CD4-positive, alpha-beta T cell treated with Interferon alpha-2 for 1 hour (primary cell): ENCODE measurements at regions not wholly inside any gene's neighbourhood (a gene's known extent, or its start where the extent isn't known, plus 50 kb on each side); places are given as distances from the start of the nearest gene placed in this dataset.

Experiments
- DNase-seq, 2 donors: peaks; one replicate each; pipeline ENCODE4 v3.0.0-alpha.2; 2020 to 2022

- no peak for DNase-seq
Measured at GRCh38 chr3:178445139-178445538, 91.1 kb upstream of the KCNMB2 start.

DNA sequence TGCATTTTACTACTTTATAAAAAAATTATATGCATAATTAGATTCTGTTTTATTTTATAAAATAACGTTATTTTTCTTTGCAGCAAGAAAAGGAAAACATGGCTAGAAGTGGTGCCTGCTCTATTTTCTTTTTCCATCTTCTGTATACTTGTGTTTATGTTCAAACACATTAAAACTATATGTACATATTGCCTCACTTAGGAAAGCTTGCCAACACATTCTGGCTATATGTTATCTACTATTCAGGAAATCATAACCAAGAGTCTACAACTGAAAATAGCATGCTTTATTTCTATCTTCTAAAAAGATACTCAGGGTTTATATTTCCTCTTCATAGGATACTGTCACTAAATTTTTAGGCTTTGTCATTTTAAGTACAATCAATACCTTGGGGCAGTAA, 90.2 kb upstream of the KCNMB2 start:
- DNase-seq = no peak

DNA sequence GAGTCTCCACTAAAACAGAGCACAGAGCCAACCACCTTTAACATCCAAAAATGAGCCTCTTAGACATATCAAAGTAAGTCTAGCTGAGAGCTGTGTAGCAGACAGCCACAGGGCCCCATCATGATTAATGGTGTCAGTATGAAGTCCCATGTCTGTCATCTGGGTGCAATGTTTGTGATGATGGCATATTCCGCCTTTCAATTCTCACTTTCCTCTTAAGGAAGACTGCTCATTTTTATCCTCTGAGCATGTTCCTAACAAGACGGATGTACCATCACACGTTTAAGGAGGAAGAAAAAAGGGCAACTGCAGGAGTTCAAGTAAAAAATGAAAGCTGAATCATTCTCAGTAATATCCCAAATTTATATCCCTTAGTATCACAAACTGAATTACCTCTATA, 85.8 kb upstream of the KCNMB2 start:
- no peak for DNase-seq

DNA sequence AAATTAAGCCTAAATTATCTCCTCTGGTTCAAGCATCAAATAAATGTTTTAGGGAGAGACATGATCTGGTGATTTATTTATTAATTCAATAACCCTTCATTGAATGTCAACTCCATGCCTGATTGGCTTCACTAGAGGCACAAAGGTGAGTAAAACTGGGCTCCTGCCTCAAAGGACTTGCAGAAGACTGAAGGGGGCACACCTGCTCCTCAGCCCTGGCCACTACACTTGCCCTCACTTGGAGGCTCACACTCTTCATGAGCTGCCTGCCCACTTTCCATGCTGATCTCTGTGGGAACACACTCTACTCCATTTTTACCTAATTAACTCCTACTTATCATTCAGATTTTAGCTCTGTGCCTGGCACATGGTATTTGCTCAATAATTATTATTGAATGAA, 84.4 kb upstream of the KCNMB2 start:
- DNase-seq = no peak

DNA sequence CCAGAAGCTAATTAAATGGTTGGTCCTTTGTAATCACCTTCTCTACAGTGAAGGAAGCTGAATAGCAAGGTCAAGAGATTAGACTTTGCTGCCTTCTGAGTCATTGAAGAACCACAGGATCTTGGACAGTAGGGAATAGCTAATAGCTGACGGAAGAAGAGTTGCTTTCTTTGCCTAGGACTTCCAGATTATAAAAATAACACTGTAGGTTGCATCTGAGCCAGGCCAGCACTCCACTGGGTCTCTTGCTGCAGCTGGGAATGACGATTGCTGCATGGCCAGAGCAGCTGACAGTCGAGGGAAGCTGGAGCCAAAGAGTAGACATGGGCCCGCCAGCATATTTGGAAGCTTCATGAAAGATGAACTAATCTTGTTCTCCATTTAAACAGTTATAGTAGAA, 81.5 kb upstream of the KCNMB2 start:
- no peak for DNase-seq

DNA sequence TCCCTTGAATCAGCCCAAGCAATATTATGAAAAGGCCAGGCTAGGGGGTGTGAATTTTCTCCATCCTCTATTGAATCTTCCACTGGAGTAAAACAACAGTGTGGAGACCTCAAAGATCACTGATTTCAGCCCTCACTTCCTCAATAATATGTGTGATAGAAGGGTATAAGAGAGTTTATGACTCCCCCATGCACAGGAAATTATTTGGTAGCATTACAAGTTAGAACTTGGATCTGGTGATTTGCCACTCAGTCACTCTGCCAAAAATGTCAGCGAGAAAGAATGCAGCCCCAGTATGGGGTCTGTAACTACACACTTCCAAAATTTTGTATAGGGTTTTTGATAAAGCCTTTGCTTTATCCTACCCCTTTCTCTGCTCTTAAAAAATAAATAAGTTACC, 81.0 kb upstream of the KCNMB2 start:
- no peak for DNase-seq

GRCh38 chr3:178455946-178456345, 80.3 kb upstream of the KCNMB2 start:
- DNase-seq = no peak

- DNase-seq = no peak
Measured at GRCh38 chr3:178456621-178457285, 79.5 kb upstream of the KCNMB2 start.

- no peak for DNase-seq
Measured at GRCh38 chr3:178457511-178457910, 78.7 kb upstream of the KCNMB2 start.

DNA sequence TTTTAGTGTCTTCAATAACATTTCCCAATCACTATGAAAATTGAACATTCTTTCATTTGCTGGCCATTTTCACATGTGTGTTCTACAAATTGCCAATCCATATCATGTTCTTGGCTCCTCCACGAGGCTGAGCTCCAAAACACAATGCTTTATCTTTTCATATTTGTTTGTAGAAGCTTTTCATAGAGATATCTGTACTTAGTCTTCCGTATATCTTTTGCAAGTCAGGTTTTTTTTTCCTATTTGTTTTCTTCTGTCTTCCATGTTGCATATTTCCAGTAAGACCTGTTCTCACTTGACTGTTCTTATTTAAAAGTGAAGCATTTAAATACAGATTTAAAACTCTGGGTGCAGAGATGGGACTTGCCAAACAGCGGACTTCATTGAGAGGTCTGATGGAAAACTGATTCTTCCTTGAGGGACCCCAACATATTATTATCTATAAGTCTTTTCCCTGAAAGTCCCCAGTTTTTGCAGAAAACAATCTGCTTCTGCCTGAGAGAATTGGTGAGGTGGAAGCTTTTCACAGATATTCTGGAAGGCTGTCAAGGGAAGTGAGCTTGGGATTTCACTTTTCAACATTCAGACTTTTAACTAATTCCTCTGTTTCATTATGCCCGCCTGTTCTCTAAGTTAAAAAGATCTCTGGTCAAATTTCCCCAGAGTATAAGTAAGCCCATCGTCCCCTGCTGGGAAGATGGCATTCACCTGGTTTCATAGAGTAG, 77.8 kb upstream of the KCNMB2 start:
- no peak for DNase-seq

GRCh38 chr3:178459038-178459410, 77.2 kb upstream of the KCNMB2 start:
- no peak for DNase-seq

- DNase-seq = no peak
Measured at GRCh38 chr3:178465260-178466180, 70.7 kb upstream of the KCNMB2 start.

GRCh38 chr3:178472941-178473340, 63.3 kb upstream of the KCNMB2 start:
- DNase-seq = no peak

- no peak for DNase-seq
Measured at GRCh38 chr3:178474526-178474925, 61.7 kb upstream of the KCNMB2 start.

GRCh38 chr3:178475062-178475461, 61.2 kb upstream of the KCNMB2 start:
- DNase-seq = no peak

- no peak for DNase-seq
Measured at GRCh38 chr3:178476886-178477285, 59.4 kb upstream of the KCNMB2 start.

- DNase-seq = no peak
Measured at GRCh38 chr3:178479446-178479845, 56.8 kb upstream of the KCNMB2 start.

DNA sequence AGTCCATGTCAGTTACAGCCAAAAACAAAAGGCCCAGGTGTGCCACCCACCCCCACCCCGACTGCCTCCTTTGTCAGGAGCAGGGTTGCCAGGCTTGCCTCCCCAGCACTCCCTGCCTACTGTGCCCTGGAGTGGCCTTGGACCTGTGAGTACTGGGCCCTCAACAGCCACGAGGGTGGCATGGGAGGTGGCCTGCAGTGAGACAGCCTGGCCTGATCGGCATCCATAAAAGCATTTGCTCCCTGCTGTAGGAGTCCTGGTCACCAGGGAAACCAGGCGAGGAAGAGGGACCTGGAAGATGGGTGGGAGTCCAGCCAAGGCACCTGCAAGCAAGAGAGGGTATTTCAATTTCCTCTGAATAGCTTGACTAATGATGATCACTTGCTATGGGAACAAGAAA, 56.4 kb upstream of the KCNMB2 start:
- DNase-seq = no peak

DNA sequence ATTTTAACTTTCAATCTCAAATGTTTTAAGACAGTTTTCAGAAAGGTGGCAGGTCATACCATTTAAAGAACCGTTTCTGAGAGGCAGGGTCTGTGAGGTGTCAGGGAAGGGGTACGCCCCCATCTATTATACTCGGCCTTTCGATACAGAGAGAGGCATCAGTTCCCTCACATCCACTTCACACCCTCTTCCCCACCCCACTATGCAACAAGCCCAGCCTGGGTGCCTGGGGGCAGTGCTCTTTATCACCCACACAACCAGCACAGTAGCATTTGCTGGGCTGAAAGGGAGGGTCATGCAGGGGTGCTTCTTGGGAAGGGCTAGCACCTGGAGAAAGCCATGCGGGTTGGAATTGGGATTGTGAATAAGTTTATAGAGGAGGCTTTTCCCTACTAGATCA, 56.0 kb upstream of the KCNMB2 start:
- DNase-seq = no peak

- no peak for DNase-seq
Measured at GRCh38 chr3:178480795-178481194, 55.4 kb upstream of the KCNMB2 start.

- no peak for DNase-seq
Measured at GRCh38 chr3:178482981-178483380, 53.3 kb upstream of the KCNMB2 start.

GRCh38 chr3:178483704-178484103, 52.5 kb upstream of the KCNMB2 start:
- no peak for DNase-seq

- DNase-seq = no peak
Measured at GRCh38 chr3:178485756-178486155, 50.5 kb upstream of the KCNMB2 start.
